ENCODE measurements at regions not wholly inside any gene's neighbourhood (a gene's known extent, or its start where the extent isn't known, plus 50 kb on each side); places are given as distances from the start of the nearest gene placed in this dataset.

DNA sequence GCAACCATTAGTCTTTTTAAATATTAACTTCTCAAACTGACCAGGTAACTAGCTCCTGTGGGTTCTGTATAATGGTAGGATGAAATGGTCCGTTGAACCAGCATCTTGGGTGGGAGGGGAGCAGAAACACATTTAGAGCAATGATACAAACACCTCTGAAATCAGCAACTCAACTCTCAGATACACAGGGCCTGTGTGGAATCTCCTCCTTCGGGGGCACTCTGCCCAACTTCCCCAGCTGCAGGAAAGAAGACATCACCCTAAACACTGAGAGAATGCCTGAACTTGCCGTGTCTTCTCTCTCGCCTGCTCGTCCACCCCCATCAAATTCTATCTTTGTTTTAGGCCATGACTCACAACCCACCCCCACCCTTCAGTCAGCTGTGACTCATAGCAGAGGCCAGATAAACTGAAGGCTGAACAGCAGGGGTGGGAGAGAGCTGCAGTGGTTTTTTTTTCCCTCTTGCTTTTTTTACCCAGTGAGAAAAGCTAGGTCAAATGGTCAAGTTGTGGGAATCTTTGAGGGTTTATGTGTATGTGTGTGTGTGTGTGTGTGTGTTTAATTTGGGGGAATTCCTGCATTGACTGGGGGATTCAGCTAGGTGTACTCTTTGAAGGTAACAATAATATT lies 593.4 kb upstream of the JAG1 start (continued):
- TF ChIP-seq, protein P1, sequence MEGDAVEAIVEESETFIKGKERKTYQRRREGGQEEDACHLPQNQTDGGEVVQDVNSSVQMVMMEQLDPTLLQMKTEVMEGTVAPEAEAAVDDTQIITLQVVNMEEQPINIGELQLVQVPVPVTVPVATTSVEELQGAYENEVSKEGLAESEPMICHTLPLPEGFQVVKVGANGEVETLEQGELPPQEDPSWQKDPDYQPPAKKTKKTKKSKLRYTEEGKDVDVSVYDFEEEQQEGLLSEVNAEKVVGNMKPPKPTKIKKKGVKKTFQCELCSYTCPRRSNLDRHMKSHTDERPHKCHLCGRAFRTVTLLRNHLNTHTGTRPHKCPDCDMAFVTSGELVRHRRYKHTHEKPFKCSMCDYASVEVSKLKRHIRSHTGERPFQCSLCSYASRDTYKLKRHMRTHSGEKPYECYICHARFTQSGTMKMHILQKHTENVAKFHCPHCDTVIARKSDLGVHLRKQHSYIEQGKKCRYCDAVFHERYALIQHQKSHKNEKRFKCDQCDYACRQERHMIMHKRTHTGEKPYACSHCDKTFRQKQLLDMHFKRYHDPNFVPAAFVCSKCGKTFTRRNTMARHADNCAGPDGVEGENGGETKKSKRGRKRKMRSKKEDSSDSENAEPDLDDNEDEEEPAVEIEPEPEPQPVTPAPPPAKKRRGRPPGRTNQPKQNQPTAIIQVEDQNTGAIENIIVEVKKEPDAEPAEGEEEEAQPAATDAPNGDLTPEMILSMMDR (IDR thresholded peaks at IDR 0.05 in 2 of 3, conservative IDR thresholded peaks at IDR 0.05 in 1 of 3; ENCODE audit: borderline replicate concordance in 1 of 3, insufficient read depth in 1 of 3, low read depth in 2 of 3, low read length in 2 of 3), result 0 out of 6 replicates have a peak, but pooled peaks of 1 of the 3 experiments have one; percentile 15

DNA sequence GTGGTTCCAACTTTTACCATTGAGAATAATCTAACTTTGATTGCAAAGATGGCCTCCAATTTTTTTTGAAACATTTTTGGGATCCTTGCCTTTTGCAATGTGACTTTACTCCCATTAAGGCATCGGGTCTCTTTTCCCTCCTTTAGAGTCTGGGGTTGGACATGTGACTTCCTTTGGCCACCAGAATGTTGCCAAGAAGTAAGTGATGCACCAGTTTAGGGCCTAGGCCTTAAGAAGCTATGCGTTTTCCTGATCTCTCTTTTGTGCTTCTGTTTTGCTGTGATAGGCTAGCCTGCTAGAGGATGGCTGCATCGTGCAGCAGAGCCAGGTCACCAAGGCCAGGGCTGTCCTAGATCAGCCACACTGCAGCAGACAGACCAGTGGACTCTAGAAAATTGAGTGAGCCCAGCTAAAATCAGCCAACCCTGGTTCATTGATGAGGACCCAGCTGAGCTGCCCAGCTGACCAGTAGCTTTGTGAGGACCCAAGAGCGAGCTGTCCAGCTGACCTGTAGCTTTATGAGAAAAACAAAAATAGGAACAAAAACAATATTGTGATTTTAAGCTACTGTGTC lies 594.0 kb upstream of the JAG1 start:
- no peaks in the 10 kb centered on the region for H3K27me3 ChIP-seq (ENCODE audit: insufficient read depth, low read length)
- peak overlapping the region; percentile 22; the same call in 1 of the 2 replicates for H3K9ac ChIP-seq (ENCODE audit: low read length)
- H3K4me2 ChIP-seq (ENCODE audit: low read length), result peak overlapping the region; percentile 74
- intact Hi-C loops (cut with micrococcal nuclease), result loop anchor here (5.0 kb wide), 1 partner anchor 61 kb away; no protein-coding TSS in a partner anchor
- DNase-seq (ENCODE audit: low read depth, low spot score) (no peak), ATAC-seq (peak; percentile 35)
- RAD21 ChIA-PET (ENCODE audit: low non-redundant PET in 1 of 2, low total read pairs in 2 of 2, uncharacterized antibody in 2 of 2, unreplicated experiment in 2 of 2), result no interaction called here
- peak; percentile 45; the same call in 1 of the 2 replicates for TF ChIP-seq ZFX (IDR thresholded peaks at IDR 0.05)
- no peak for TF ChIP-seq SRF (IDR thresholded peaks at IDR 0.05; ENCODE audit: low read depth)
- H3K36me3 ChIP-seq (ENCODE audit: control insufficient read depth in 1 of 2, insufficient read depth in 2 of 2, low read length in 2 of 2), result no peaks in the 10 kb centered on the region
- peaks cover 36 to 48% of the 10 kb centered on the region in 2 experiments for H3K4me1 ChIP-seq (ENCODE audit: control insufficient read depth in 1 of 2, insufficient read depth in 2 of 2, low read length in 2 of 2)
- BruUV-seq (replicated peaks), result no TSS peak
- no peaks in the 10 kb centered on the region for H3K79me2 ChIP-seq (ENCODE audit: insufficient read depth, low read length)
- peak overlapping the region; percentile 57 for H2AFZ ChIP-seq (ENCODE audit: low read depth, low read length, poor library complexity, severe bottlenecking)
- peak overlapping the region in 1 of 2 experiments; percentile 42; a peak in 1 of 4 replicates for H3K4me3 ChIP-seq (replicated peaks in 1 of 2; ENCODE audit: low read depth in 1 of 2, low read length in 2 of 2)
- no peaks in the 10 kb centered on the region for H3K9me3 ChIP-seq (ENCODE audit: control insufficient read depth in 1 of 2, insufficient read depth in 1 of 2, low read depth in 1 of 2, low read length in 2 of 2)
- no peaks in the 10 kb centered on the region for H4K20me1 ChIP-seq (ENCODE audit: insufficient read depth)
- peak overlapping the region; percentile 36 for H3K27ac ChIP-seq (ENCODE audit: low read depth, low read length)
- no peaks in the 10 kb centered on the region for H3K9me2 ChIP-seq (ENCODE audit: insufficient read depth)
- POLR2A ChIA-PET, result no interaction called here
- CTCF ChIA-PET, result interaction anchor here (0.7 to 2.0 kb wide), 8 partner anchors 9 to 1650 kb away, joined by 3 to 11 read pairs (median 3); partner anchors contain the start of gene JAG1
